ENCODE measurements at regions not wholly inside any gene's neighbourhood (a gene's known extent, or its start where the extent isn't known, plus 50 kb on each side); places are given as distances from the start of the nearest gene placed in this dataset.

GRCh38 chr12:70049596-70050360 lies 193.5 kb upstream of the CNOT2 start:
- TF ChIP-seq GATA2 (IDR thresholded peaks at IDR 0.05; ENCODE audit: low read depth, low read length) (no peak), GATA3 (IDR thresholded peaks at IDR 0.05; ENCODE audit: low read depth, low read length) (no peak)

All from SH-SY5Y (cell line).